ENCODE measurements at regions not wholly inside any gene's neighbourhood (a gene's known extent, or its start where the extent isn't known, plus 50 kb on each side); places are given as distances from the start of the nearest gene placed in this dataset.

- no peak for DNase-seq
Observed at GRCh38 chr6:8536122-8536521, 100.8 kb upstream of the SLC35B3 start.

DNA sequence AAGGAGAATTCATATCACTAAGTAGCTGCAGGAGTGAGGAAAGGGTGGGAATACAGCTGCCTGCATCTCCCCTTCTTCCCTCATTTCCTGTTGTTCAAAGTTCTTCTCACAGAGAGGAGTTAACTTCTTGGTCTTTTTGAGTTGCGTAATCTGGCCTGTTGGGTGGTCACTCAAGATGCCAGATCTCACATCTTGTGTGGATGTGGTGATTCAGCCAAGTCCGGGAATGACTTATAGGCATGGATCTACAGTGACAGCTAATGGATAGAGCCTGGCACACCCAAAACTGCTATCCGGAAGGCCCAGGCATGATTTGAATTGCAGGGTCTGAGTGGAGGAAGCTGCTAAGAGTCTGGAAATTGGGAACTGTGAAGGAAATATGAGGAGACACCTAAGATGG, 100.2 kb upstream of the SLC35B3 start:
- no peak for DNase-seq

DNA sequence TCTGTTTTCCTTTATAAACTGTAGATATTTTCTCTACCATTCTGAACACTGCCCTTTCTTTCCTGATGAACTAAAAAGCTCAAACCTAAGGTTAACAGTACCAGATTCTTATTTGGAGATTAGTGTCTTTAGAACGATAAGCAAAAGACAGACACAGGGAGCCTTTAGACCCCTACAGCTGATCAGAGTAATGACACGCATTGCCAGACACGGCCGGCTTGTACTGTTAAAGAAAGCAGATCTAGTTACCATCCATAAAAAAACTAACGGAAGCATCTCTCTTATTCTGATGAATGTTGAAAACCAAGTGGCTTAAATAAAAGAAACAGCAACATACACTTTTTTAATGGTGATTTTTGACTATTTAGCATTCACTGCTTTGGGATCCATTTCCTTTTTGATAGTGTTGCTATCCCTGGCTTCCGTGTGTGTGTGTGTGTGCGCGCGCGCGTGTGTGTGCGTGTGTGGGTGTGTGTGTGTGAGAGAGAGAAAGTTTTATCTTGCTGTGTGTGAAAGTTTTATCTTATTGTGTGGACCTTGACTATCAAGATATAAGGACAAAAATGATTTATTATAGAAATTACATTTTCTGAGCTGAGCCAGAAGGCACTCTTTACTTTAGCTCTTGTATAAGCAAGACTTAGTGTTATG, 95.6 kb upstream of the SLC35B3 start:
- DNase-seq = no peak

- DNase-seq = no peak
Observed at GRCh38 chr6:8529250-8529649, 93.9 kb upstream of the SLC35B3 start.

- no peak for DNase-seq
Observed at GRCh38 chr6:8527818-8528217, 92.5 kb upstream of the SLC35B3 start.

GRCh38 chr6:8526624-8527023, 91.3 kb upstream of the SLC35B3 start:
- DNase-seq = no peak

- DNase-seq = no peak
Observed at GRCh38 chr6:8525370-8525769, 90.0 kb upstream of the SLC35B3 start.

DNA sequence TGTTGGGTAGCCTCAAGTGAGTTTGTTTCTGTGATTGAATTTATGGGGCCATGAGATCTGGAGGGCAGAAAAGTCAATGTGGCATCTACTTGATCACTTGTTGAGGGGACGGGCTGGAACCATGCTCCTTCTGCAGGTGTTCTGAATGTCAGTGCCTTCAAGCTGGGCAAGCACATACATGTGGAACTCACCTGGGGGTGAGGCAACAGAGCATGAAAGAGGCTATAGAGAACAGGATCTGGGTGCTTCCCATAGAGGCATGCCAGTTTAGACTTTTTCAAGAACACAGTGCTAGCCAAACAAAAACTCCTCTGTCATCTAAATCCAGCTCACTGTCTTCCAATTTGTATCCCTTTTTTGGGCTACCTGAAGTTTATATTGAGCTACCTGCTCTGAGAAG, 77.8 kb upstream of the SLC35B3 start:
- no peak for DNase-seq

GRCh38 chr6:8507286-8507685, 71.9 kb upstream of the SLC35B3 start:
- no peak for DNase-seq

GRCh38 chr6:8506126-8506525, 70.8 kb upstream of the SLC35B3 start:
- no peak for DNase-seq

DNA sequence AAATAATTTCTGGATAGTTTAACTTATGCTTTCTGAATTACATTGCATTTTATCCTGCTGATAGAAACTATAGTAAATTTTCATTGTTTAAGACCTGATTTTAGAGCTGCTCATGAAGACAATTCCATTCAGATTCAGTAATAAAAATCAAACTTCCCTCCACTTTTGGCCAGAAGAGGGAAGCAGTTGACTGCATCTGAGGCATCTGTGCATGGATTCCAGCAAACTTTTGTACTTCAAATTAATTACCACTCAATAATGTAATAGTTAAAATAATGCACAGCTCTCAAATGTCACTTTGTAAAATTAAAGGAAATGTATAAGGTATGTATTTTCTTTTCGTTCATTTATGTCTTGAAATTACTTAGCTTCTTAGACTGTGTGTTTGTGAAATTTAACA, 64.2 kb upstream of the SLC35B3 start:
- DNase-seq = no peak

DNA sequence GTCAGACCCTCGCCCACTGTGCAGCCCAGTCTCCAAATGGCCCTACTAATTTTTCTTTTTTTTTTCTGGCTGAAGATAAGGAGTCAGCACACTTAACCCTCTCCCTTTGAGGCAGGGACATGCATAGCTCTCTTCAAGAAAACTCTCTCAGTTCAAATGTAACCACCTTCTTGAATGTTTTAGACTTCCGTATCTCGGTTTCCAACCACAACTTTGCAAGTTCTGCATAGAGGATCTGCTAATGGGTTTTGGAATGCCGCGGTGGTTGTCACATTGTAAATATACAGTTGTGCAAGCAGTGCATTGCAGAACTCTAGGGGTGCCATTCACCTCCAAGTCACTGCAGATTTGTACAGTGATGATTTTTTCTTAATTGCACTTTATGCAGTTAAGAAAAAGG, 59.4 kb upstream of the SLC35B3 start:
- DNase-seq = no peak

DNA sequence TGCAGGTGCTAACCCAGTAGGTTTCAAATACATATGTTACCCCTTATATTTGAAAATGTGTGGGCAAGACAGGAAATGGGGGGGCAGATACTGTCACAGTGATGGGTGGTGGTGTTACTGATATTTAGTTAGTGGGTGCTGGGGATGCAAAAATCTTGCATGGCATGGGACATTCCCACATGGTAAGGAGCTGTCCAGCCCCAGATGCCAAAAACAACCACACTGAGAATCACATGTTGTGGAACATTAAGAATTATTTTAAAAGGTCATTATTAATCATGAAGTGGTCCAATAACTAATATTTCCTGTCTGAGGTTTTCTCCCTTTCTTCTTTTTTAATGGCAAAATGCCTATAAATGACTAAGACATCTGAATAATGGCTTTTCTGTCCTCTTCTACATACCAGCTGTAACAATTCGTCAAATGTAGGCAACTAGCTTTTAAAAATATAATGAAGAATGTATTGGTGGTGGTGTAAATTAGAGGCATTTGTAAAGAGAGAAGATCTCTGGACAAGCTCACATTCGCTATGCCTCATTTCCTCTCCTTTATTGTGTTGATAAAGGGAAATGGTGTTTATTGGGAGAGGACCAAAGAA, 57.3 kb upstream of the SLC35B3 start:
- no peak for DNase-seq
